D341Med (cell line): ENCODE measurements at regions not wholly inside any gene's neighbourhood (a gene's known extent, or its start where the extent isn't known, plus 50 kb on each side); places are given as distances from the start of the nearest gene placed in this dataset.

Experiments used
- DNase-seq: peaks from one replicate; pipeline ENCODE4 v3.0.0; 2012; ENCODE audit warnings: low spot score

DNA sequence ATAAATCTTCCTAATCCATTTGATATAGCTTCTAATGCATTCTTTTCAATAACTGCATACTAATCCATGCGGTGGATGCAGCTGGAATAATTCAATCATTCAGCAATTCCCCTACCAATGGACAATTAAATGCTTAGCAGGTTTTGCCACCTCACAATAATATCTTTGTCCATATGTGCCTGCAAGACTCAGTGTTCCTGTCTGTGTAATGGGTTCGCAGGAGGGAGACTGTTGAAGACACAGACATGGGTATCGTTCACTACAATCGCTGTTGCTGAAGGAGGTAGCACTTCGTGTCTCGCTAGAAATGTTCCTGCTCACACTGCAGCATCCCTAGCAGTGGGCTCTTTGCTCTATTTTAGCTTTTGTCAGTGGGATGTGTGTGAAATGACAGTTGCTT, 214.4 kb downstream of the MED10 start:
- DNase-seq: no peak

GRCh38 chr5:6162175-6162574, 216.2 kb downstream of the MED10 start:
- no peak for DNase-seq

- DNase-seq: no peak
These were observed 217.1 kb downstream of the MED10 start for GRCh38 chr5:6161257-6161656.

- no peak for DNase-seq
These were observed 218.4 kb downstream of the MED10 start for GRCh38 chr5:6159832-6160430.

DNA sequence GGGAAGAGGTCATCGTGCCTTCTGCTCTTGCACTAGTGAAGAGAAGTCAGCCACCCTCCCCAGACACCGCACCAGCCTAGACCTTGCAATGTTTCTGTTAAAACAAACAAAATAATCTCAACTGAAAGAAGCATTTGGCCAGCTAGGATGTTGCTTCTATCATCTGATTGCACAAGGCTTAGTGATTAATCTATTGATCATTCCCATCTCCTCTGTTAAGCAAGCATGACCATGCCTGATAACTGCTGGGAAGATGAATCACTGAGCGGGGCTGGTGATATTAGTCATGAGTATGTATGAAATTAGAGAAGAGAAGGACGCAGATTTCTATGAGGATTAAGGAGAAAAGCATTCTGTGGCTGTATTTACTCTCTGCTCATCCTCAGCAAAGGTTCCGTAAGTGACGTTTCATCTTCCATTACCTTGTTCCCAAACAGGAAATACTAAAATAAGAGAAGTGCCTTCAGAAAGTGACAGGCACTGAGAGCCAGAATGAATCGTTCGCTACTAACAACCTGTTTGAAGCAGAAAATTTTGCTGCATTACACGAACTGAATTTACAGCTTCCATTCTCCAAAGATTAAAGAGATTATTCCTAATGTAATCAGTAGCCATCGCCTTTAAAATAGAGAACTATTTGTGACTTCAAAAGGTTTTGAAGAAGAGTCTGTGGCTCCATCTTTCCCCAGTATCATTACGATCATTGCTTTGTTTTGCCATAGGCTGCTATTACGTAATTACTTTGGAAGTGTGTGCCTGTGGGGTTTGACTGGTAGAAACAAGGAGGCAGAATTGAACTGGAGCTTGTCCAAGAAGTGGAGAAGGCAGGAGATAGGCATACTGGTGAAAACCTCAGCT, 219.1 kb downstream of the MED10 start:
- DNase-seq: no peak

GRCh38 chr5:6154216-6154615, 224.1 kb downstream of the MED10 start:
- DNase-seq: no peak

GRCh38 chr5:6146271-6146670, 232.1 kb downstream of the MED10 start:
- DNase-seq: no peak

GRCh38 chr5:6145616-6146237, 232.6 kb downstream of the MED10 start:
- no peak for DNase-seq

- DNase-seq: no peak
These were observed 234.8 kb downstream of the MED10 start for GRCh38 chr5:6143523-6143922.

DNA sequence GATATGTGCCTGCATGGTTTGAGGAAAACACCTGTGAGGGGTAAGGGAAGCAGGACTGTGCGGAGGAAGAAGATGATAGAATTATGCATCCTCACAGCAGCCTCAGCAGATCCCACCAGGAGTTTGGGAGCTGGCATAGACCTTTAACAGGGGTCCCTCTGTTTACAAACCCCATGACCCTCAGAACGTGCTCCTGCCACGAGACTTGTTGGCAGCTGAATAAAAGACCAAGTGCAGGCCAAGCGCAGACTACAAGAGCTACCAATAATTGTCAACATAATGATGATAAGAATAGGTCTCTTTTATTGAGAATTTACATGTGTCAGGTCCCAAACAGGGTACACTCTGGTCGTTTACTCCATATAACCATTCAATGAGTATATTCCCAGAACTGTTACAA, 236.0 kb downstream of the MED10 start:
- no peak for DNase-seq

GRCh38 chr5:6140219-6140618, 238.1 kb downstream of the MED10 start:
- DNase-seq: no peak

DNA sequence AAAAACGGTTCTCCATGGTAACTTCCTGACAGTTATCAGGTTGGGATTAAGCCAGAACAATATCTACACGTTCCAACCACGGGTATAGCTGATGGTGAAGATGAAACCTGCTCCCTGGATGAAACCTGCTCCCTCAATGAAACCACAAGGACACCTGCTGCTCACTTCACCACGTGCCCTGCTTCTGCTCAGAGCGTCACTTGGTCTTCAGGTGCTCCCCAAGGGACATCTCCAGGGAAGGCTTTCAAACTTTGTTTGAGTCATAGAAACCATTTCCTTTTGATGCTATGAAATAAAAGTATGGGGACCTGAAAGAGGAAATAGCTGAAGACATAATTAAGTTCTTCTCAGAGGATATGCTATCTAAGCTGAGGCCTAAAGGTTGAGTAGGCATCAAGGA, 242.4 kb downstream of the MED10 start:
- no peak for DNase-seq

DNA sequence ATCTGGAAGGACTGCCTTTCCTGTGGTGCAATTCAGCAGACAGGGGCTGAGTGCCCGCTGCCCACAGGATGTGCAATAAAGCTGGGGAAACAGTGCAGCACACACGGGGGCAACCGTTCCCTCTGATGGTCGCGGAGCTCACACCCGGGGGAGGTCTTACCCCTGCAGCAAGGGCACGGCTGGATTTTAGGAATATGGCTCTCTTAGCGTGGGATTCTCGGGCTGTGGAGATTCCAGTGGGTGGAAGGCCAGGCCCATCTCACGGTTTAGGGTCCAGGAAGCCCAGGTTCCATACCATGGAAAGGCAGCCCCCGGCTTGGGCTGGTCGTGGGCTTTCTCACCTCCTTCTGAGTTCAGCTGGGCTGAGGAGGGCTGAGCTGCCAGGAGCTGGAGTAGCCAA, 244.1 kb downstream of the MED10 start:
- no peak for DNase-seq

- no peak for DNase-seq
These were observed 252.6 kb downstream of the MED10 start for GRCh38 chr5:6125781-6126180.

GRCh38 chr5:6118691-6119090, 259.7 kb downstream of the MED10 start:
- no peak for DNase-seq

GRCh38 chr5:6117212-6117611, 261.1 kb downstream of the MED10 start:
- DNase-seq: no peak

DNA sequence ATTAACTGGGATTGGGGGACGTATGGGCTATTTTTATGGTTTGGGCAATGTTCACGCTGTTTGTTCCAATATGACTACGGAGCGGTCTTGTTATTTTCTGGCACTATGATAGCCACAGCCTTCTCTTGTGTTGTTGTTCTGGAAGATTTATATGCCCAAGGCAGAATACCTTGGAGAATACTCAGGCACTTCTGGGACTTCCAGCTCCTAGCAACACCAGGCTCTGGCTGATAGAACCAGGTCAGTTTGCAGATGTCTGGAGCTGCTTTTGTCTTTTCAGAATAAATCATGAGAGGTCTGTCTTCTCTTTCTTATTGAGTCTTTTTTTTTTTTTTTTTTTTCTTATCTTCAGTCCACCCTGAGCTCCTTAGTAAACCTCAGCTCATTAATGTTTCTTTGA, 262.5 kb downstream of the MED10 start:
- no peak for DNase-seq

DNA sequence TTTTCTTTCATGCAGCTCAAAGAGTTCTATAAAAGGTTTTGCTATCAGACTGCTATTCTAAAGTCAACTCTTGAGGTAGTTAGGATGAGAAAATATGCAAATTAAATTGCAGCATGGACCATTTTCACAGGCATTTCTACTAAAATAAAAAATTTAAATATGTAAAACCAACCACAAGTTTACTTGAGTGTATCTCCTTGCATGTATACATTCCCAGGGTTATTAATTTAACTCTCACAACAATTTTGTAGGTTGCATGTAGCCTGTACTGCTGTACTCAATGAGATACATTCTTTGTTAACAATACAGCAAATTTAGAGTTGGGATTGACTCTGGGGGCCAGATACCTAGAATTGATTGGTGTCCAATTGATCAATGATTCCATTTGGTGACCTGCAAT, 265.8 kb downstream of the MED10 start:
- no peak for DNase-seq

GRCh38 chr5:6112125-6112524, 266.2 kb downstream of the MED10 start:
- DNase-seq: no peak

DNA sequence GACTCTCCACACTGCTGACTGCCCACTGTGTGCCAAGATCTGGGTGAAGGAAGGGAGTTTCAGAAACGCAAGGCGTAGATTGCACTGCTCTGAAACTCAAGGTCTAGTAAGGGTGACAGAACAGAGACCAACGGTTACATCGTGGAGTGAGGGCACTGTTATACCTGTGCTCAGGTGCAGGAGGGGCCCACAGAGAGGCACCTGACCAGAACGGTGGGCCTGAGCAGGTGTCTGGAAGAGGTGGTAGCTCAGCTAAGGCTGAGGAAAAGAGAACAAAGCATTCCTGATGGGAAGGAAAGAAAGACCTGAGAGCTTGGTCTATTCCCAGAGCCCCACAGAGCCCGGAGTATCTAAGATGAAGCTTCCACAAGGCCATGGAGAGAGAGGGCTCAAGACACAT, 267.2 kb downstream of the MED10 start:
- DNase-seq: no peak

GRCh38 chr5:6110441-6111005, 267.8 kb downstream of the MED10 start:
- no peak for DNase-seq

GRCh38 chr5:6108981-6109825, 269.1 kb downstream of the MED10 start:
- DNase-seq: no peak
